Trophoblast cell (in vitro differentiated cells and primary cell): ENCODE measurements at regions not wholly inside any gene's neighbourhood (a gene's known extent, or its start where the extent isn't known, plus 50 kb on each side); places are given as distances from the start of the nearest gene placed in this dataset.

ENCODE experiments used
- DNase-seq, 2 donors: peaks; one replicate each; pipeline ENCODE4 v3.0.0-alpha.2; 2016
- H2AFZ ChIP-seq: 2 replicates; pipeline ENCODE4 v1.6.1; 2013; ENCODE audit warnings: low read length, moderate library complexity, mild to moderate bottlenecking; ENCODE audit not compliant: insufficient read depth, poor library complexity
- H2AK5ac ChIP-seq: 2 replicates; pipeline ENCODE4 v1.6.1; 2013; ENCODE audit warnings: mild to moderate bottlenecking, low read length
- H2BK120ac ChIP-seq: 2 replicates; pipeline ENCODE4 v1.6.1; 2013; ENCODE audit warnings: low read length, mild to moderate bottlenecking, moderate library complexity; ENCODE audit not compliant: insufficient read depth, poor library complexity
- H2BK12ac ChIP-seq: 2 replicates; pipeline ENCODE4 v1.6.1; 2013; ENCODE audit warnings: mild to moderate bottlenecking, low read length, moderate library complexity
- H2BK5ac ChIP-seq: 2 replicates; pipeline ENCODE4 v1.6.1; 2013; ENCODE audit warnings: low read length, low read depth, moderate library complexity, mild to moderate bottlenecking; ENCODE audit not compliant: poor library complexity
- H3K14ac ChIP-seq: 2 replicates; pipeline ENCODE4 v1.6.1; 2013; ENCODE audit warnings: mild to moderate bottlenecking, low read length
- H3K18ac ChIP-seq: 2 replicates; pipeline ENCODE4 v1.6.1; 2013; ENCODE audit warnings: mild to moderate bottlenecking, low read length
- H3K23ac ChIP-seq: 2 replicates; pipeline ENCODE4 v1.6.1; 2013; ENCODE audit warnings: low read length
- H3K27ac ChIP-seq: 2 replicates; pipeline ENCODE4 v1.5.1; 2013; ENCODE audit warnings: low read depth, mild to moderate bottlenecking, inconsistent platforms, low read length, moderate library complexity
- H3K27me3 ChIP-seq: 2 replicates; pipeline ENCODE4 v1.6.1; 2013; ENCODE audit warnings: inconsistent platforms, mild to moderate bottlenecking, low read length, moderate library complexity; ENCODE audit not compliant: insufficient read depth
- H3K36me3 ChIP-seq, 2 experiments: 1 replicate in 1 of 2; 2 replicates in 1 of 2; pipeline ENCODE4 v1.6.1; 2013; ENCODE audit warnings: low read length in 2 of 2, mild to moderate bottlenecking in 2 of 2, moderate library complexity in 1 of 2; ENCODE audit not compliant: insufficient read depth in 2 of 2, control insufficient read depth in 1 of 2
- H3K4ac ChIP-seq: 2 replicates; pipeline ENCODE4 v1.6.1; 2013; ENCODE audit warnings: low read depth, mild to moderate bottlenecking, low read length, moderate library complexity
- H3K4me1 ChIP-seq, 2 experiments: 1 replicate in 1 of 2; 2 replicates in 1 of 2; pipeline ENCODE4 v1.6.1; 2013; ENCODE audit warnings: low read length in 2 of 2, mild to moderate bottlenecking in 2 of 2, moderate library complexity in 1 of 2; ENCODE audit not compliant: insufficient read depth in 2 of 2, control insufficient read depth in 1 of 2
- H3K4me2 ChIP-seq: 2 replicates; pipeline ENCODE4 v1.6.1; 2013; ENCODE audit warnings: inconsistent platforms, mild to moderate bottlenecking, low read length, moderate library complexity
- H3K4me3 ChIP-seq: 2 replicates; pipeline ENCODE4 v1.5.1; 2013; ENCODE audit warnings: mild to moderate bottlenecking, low read depth, low read length, inconsistent platforms
- H3K79me1 ChIP-seq: one replicate; pipeline ENCODE4 v1.6.1; 2013; ENCODE audit warnings: low read length
- H3K79me2 ChIP-seq: 2 replicates; pipeline ENCODE4 v1.6.1; 2013; ENCODE audit warnings: low read length, mild to moderate bottlenecking; ENCODE audit not compliant: control insufficient read depth, insufficient read depth, poor library complexity
- H3K9ac ChIP-seq: 2 replicates; pipeline ENCODE4 v1.6.1; 2013; ENCODE audit warnings: mild to moderate bottlenecking, low read length
- H3K9me3 ChIP-seq: 2 replicates; pipeline ENCODE4 v1.6.1; 2013; ENCODE audit warnings: low read depth, mild to moderate bottlenecking, control low read depth, inconsistent platforms, low read length; ENCODE audit not compliant: insufficient read depth
- H4K12ac ChIP-seq: 2 replicates; pipeline ENCODE4 v1.6.1; 2013; ENCODE audit warnings: low read depth, mild to moderate bottlenecking, low read length, moderate library complexity
- H4K8ac ChIP-seq: 2 replicates; pipeline ENCODE4 v1.6.1; 2013; ENCODE audit warnings: low read depth, mild to moderate bottlenecking, low read length, moderate library complexity
- H4K91ac ChIP-seq: one replicate; pipeline ENCODE4 v1.6.1; 2013; ENCODE audit warnings: low read depth, mild to moderate bottlenecking, low read length, moderate library complexity
- WGBS: extraction: QIAGEN DNeasy Blood & Tissue Kit; methylation state at CpG from one replicate; pipeline ENCODE4 v1.1.7; 2013; ENCODE audit warnings: missing lambda C conversion rate; ENCODE audit not compliant: insufficient read length, insufficient coverage; ENCODE audit errors: extremely low coverage; 5-methylcytosine and 5-hydroxymethylcytosine counted together

DNA sequence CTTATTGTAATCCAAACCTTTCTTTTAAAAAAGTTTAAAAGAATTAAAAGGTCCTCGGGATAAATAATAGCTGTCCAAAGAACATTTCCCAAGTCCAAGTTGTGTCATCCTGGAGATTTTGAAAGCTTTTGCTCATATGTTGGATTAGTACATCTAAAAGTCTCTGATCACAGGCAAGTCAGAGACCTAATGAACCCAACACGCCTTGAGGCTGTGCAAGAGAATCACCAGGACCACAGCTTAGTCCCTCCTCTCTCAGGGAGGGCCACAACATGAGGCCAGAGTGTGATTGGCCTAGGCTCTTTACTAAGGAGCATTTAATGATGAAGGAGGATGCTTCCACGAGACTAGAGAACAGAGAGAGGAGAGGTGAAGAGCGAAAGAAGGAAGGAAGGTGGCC, 98.7 kb upstream of the OR5AK2 start:
- whole genome bisulfite sequencing: no CpG with 5 or more reads among the region's 4 CpGs
- Histone ChIP-seq H4K8ac (no peak overlapping the region), H3K27me3 (no peaks in the 10 kb centered on the region), H2BK12ac (no peak overlapping the region), H3K9me3 (no peaks in the 10 kb centered on the region), H3K36me3 (no peaks in the 10 kb centered on the region), H3K18ac (no peak overlapping the region), H2AFZ (no peak overlapping the region), H4K91ac (no peak overlapping the region), H3K4me3 (no peak overlapping the region), H2BK5ac (no peak overlapping the region), H3K23ac (no peak overlapping the region), H4K12ac (no peak overlapping the region), H2AK5ac (no peak overlapping the region), H3K4me1 (peaks cover 0 to under 1% of the 10 kb centered on the region in 2 experiments), H2BK120ac (no peak overlapping the region), H3K27ac (no peak overlapping the region), H3K79me1 (no peaks in the 10 kb centered on the region), H3K4me2 (no peak overlapping the region), H3K4ac (no peak overlapping the region), H3K14ac (no peak overlapping the region), H3K79me2 (no peaks in the 10 kb centered on the region), H3K9ac (no peak overlapping the region)
- DNase-seq: no peak

DNA sequence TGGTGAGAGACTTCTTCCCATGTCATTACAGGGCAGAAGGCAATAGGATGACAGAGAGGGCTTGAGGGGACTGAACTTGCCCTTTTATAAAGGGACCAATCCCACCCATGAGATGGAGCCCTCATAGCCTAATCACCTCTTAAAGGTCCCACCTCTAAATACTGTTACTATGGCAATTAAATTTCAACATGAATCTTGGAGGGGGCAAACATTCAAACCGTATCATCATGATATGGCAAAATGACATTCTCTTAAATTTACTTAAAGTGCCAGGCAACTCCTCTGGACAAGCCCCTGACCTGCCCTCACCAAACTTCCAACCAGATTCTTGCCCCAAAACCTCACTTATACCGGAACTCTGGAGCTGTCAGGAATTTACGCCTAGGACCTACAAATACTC, 100.8 kb upstream of the OR5AK2 start:
- no peak overlapping the region for H4K91ac ChIP-seq
- H3K9me3 ChIP-seq: no peaks in the 10 kb centered on the region
- no CpG with 5 or more reads among the region's 3 CpGs for WGBS
- DNase-seq: no peak
- no peak overlapping the region for H3K27ac ChIP-seq
- H3K4me2 ChIP-seq: no peak overlapping the region
- peaks cover 0 to 3% of the 10 kb centered on the region in 2 experiments for H3K4me1 ChIP-seq
- no peak overlapping the region for H3K9ac ChIP-seq
- H3K18ac ChIP-seq: no peak overlapping the region
- H3K23ac ChIP-seq: no peak overlapping the region
- no peak overlapping the region for H2BK120ac ChIP-seq
- H3K4ac ChIP-seq: no peak overlapping the region
- no peak overlapping the region for H2AK5ac ChIP-seq
- H2BK5ac ChIP-seq: no peak overlapping the region
- no peak overlapping the region for H4K12ac ChIP-seq
- no peak overlapping the region for H3K4me3 ChIP-seq
- no peaks in the 10 kb centered on the region for H3K27me3 ChIP-seq
- no peak overlapping the region for H2AFZ ChIP-seq
- no peaks in the 10 kb centered on the region for H3K79me2 ChIP-seq
- H2BK12ac ChIP-seq: no peak overlapping the region
- H3K14ac ChIP-seq: no peak overlapping the region
- H4K8ac ChIP-seq: no peak overlapping the region
- H3K79me1 ChIP-seq: no peaks in the 10 kb centered on the region
- no peaks in the 10 kb centered on the region for H3K36me3 ChIP-seq

DNA sequence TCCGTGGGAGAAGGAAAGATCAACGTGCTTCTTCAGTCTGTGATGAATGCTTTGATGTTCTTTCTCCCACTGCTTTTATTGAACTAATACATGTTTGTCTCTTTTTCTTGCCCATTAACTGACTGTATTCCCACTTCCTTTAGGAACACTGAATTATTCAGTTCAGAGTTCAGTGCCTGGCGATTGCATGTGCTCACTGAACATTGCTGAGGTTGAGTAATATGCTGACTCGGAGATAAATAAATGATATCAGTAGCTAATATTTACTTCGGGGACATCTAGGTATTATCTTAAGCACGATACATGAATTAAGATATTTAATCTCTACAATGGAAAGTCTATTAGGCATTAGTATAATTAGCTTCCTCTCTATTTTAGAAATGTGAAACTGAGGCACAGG, 102.3 kb upstream of the OR5AK2 start:
- Histone ChIP-seq H3K18ac (no peak overlapping the region), H3K36me3 (no peaks in the 10 kb centered on the region), H3K79me1 (no peaks in the 10 kb centered on the region), H2AFZ (no peak overlapping the region), H3K4me2 (no peak overlapping the region), H3K79me2 (no peaks in the 10 kb centered on the region), H3K27ac (no peak overlapping the region), H4K91ac (no peak overlapping the region), H3K9ac (no peak overlapping the region), H2BK12ac (no peak overlapping the region), H3K23ac (no peak overlapping the region), H4K8ac (no peak overlapping the region), H3K14ac (no peak overlapping the region), H4K12ac (no peak overlapping the region), H2BK5ac (no peak overlapping the region), H3K4me1 (peaks cover 0 to 3% of the 10 kb centered on the region in 2 experiments), H3K27me3 (no peaks in the 10 kb centered on the region), H2AK5ac (no peak overlapping the region), H3K4ac (no peak overlapping the region), H3K9me3 (no peaks in the 10 kb centered on the region), H2BK120ac (no peak overlapping the region), H3K4me3 (no peak overlapping the region)
- no CpG with 5 or more reads among the region's 6 CpGs for WGBS
- DNase-seq: no peak

DNA sequence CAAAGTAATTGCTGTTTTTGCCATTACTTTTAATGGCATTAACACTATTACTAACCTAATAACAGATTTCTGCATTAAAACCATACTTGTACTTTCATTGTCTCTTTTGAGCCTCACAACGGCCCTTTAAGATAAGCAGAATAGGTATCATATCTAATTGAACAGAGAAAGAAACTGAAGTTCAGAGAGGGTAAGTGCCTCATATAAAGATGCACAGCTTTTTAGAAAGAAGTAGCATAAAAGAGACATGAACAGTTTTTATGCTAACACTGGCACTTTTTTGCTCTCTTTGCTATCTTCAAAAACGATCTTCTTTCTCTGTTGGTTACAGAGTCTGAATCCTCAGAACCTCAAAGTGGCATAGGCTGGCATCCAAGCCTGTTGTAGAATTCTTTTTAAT, 102.9 kb upstream of the OR5AK2 start:
- no peak overlapping the region for H3K4me3 ChIP-seq
- H3K9me3 ChIP-seq: no peaks in the 10 kb centered on the region
- H4K12ac ChIP-seq: no peak overlapping the region
- DNase-seq: no peak
- H3K27me3 ChIP-seq: no peaks in the 10 kb centered on the region
- no peak overlapping the region for H2AK5ac ChIP-seq
- H4K91ac ChIP-seq: no peak overlapping the region
- H3K9ac ChIP-seq: no peak overlapping the region
- no peaks in the 10 kb centered on the region for H3K36me3 ChIP-seq
- no peak overlapping the region for H3K4ac ChIP-seq
- H3K4me1 ChIP-seq: peaks cover 0 to 3% of the 10 kb centered on the region in 2 experiments
- H2BK5ac ChIP-seq: no peak overlapping the region
- H3K23ac ChIP-seq: no peak overlapping the region
- H3K14ac ChIP-seq: no peak overlapping the region
- no peaks in the 10 kb centered on the region for H3K79me1 ChIP-seq
- H2BK12ac ChIP-seq: no peak overlapping the region
- H3K27ac ChIP-seq: no peak overlapping the region
- no peak overlapping the region for H3K4me2 ChIP-seq
- H3K79me2 ChIP-seq: no peaks in the 10 kb centered on the region
- no CpG with 5 or more reads among the region's 2 CpGs for WGBS
- H2AFZ ChIP-seq: no peak overlapping the region
- H4K8ac ChIP-seq: no peak overlapping the region
- no peak overlapping the region for H2BK120ac ChIP-seq
- no peak overlapping the region for H3K18ac ChIP-seq
